Parathyroid adenoma (tissue), 2 donors: ENCODE measurements at regions not wholly inside any gene's neighbourhood (a gene's known extent, or its start where the extent isn't known, plus 50 kb on each side); places are given as distances from the start of the nearest gene placed in this dataset.

Experiments used
- H2AFZ ChIP-seq: fragments of 300-600 bp; sonication (generic); one replicate; pipeline ENCODE4 v1.7.0; 2017; ENCODE audit warnings: antibody characterized with exemption, mild to moderate bottlenecking
- H3K27ac ChIP-seq: fragments of 300-600 bp; sonication (generic); one replicate; pipeline ENCODE4 v1.7.0; 2017
- H3K27me3 ChIP-seq: fragments of 300-600 bp; sonication (generic); one replicate; pipeline ENCODE4 v1.7.0; 2017; ENCODE audit warnings: low read length; ENCODE audit not compliant: control insufficient read depth, insufficient read depth
- H3K36me3 ChIP-seq: fragments of 300-600 bp; sonication (generic); one replicate; pipeline ENCODE4 v1.7.0; 2017; ENCODE audit warnings: low read length; ENCODE audit not compliant: control insufficient read depth, insufficient read depth
- H3K4me1 ChIP-seq: fragments of 300-600 bp; sonication (generic); one replicate; pipeline ENCODE4 v1.7.0; 2017; ENCODE audit warnings: control low read depth
- H3K4me2 ChIP-seq: fragments of 300-600 bp; sonication (generic); one replicate; pipeline ENCODE4 v1.7.0; 2017; ENCODE audit warnings: low read length
- H3K4me3 ChIP-seq: fragments of 300-600 bp; sonication (generic); one replicate; pipeline ENCODE4 v1.7.0; 2017; ENCODE audit warnings: low read depth, low read length
- H3K79me2 ChIP-seq: fragments of 300-600 bp; sonication (generic); one replicate; pipeline ENCODE4 v1.7.0; 2017; ENCODE audit warnings: control low read depth
- H3K9ac ChIP-seq: fragments of 300-600 bp; sonication (generic); one replicate; pipeline ENCODE4 v1.7.0; 2017; ENCODE audit warnings: mild to moderate bottlenecking
- H3K9me3 ChIP-seq: fragments of 300-600 bp; sonication (generic); one replicate; pipeline ENCODE4 v1.7.0; 2017; ENCODE audit warnings: low read length; ENCODE audit not compliant: control insufficient read depth
- TF ChIP-seq, protein P1 (sequence below): fragments of 300-600 bp; sonication (generic); IDR thresholded peaks from one replicate; pipeline ENCODE4 v1.7.0; 2017; ENCODE audit warnings: antibody characterized with exemption, mild to moderate bottlenecking
- donor health status: primary hyperparathyroidism.

GRCh38 chr17:14641117-14641516 lies 340.2 kb downstream of the HS3ST3B1 start:
- H3K27me3 ChIP-seq = peaks cover 2% of the 10 kb centered on the region
- no peak overlapping the region for H3K9ac ChIP-seq
- H3K79me2 ChIP-seq = no peaks in the 10 kb centered on the region
- no peaks in the 10 kb centered on the region for H3K36me3 ChIP-seq
- no peaks in the 10 kb centered on the region for H3K4me1 ChIP-seq
- TF ChIP-seq, protein P1, sequence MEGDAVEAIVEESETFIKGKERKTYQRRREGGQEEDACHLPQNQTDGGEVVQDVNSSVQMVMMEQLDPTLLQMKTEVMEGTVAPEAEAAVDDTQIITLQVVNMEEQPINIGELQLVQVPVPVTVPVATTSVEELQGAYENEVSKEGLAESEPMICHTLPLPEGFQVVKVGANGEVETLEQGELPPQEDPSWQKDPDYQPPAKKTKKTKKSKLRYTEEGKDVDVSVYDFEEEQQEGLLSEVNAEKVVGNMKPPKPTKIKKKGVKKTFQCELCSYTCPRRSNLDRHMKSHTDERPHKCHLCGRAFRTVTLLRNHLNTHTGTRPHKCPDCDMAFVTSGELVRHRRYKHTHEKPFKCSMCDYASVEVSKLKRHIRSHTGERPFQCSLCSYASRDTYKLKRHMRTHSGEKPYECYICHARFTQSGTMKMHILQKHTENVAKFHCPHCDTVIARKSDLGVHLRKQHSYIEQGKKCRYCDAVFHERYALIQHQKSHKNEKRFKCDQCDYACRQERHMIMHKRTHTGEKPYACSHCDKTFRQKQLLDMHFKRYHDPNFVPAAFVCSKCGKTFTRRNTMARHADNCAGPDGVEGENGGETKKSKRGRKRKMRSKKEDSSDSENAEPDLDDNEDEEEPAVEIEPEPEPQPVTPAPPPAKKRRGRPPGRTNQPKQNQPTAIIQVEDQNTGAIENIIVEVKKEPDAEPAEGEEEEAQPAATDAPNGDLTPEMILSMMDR = no peak
- H3K27ac ChIP-seq = no peak overlapping the region
- no peak overlapping the region for H3K4me2 ChIP-seq
- no peak overlapping the region for H3K4me3 ChIP-seq
- H3K9me3 ChIP-seq = no peaks in the 10 kb centered on the region
- H2AFZ ChIP-seq = no peak overlapping the region

DNA sequence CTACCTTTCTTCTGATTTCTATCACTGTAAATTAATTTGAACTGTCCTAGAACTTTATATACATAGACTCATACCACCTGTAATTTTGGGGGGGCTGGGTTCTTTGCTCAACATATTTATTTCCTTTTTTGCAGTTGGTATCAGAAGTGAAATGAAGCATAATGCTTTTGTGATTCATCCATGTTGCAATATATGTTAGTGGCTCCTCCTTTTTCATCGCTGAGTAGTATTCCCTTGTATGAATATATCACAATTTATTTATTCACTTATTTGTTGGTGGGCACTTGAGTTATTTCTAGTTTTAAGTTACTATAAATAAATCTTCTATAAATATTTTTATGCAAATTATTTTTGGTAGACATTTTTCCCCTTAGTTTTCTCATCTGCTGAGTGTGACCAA lies 336.4 kb downstream of the HS3ST3B1 start:
- Histone ChIP-seq H3K9ac (no peak overlapping the region), H3K27ac (no peak overlapping the region), H2AFZ (no peak overlapping the region), H3K4me3 (no peak overlapping the region), H3K79me2 (no peaks in the 10 kb centered on the region), H3K27me3 (peaks cover 2% of the 10 kb centered on the region), H3K4me1 (no peaks in the 10 kb centered on the region), H3K9me3 (no peaks in the 10 kb centered on the region), H3K36me3 (no peaks in the 10 kb centered on the region), H3K4me2 (no peak overlapping the region)
- TF ChIP-seq, protein P1 = no peak

- Histone ChIP-seq H3K79me2 (no peaks in the 10 kb centered on the region), H3K4me1 (no peaks in the 10 kb centered on the region)
- TF ChIP-seq, protein P1 = no peak
Measured at GRCh38 chr17:14630621-14631020, 329.7 kb downstream of the HS3ST3B1 start.

DNA sequence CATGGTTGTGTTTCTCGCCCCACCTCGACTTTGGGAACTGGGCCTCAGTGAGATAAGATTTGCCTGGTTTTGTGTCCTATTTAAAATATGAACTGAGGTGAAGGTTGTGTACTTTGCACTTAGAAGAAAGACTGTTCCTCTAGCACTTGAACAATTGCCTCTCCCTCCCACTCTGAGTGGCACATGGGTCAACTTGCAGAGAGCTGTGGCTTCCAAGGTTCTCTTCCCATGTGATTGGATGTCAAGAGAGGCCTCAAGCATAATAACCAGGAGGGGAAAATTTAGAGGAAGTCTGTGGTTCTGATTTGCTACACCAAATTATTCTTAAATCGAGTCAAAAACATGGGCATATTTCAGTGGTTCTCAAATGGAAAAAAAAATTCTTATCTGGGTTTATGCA lies 329.2 kb downstream of the HS3ST3B1 start:
- no peak overlapping the region for H3K27ac ChIP-seq
- H2AFZ ChIP-seq = no peak overlapping the region
- no peaks in the 10 kb centered on the region for H3K79me2 ChIP-seq
- no peak overlapping the region for H3K4me2 ChIP-seq
- no peaks in the 10 kb centered on the region for H3K4me1 ChIP-seq
- no peak overlapping the region for H3K4me3 ChIP-seq
- TF ChIP-seq, protein P1 = no peak
- no peaks in the 10 kb centered on the region for H3K27me3 ChIP-seq
- no peaks in the 10 kb centered on the region for H3K9me3 ChIP-seq
- H3K36me3 ChIP-seq = no peaks in the 10 kb centered on the region
- H3K9ac ChIP-seq = no peak overlapping the region

More at GRCh38 chr17:14630621-14631020, 329.7 kb downstream of the HS3ST3B1 start:
- H3K36me3 ChIP-seq = no peaks in the 10 kb centered on the region
- no peaks in the 10 kb centered on the region for H3K27me3 ChIP-seq
- no peak overlapping the region for H3K4me3 ChIP-seq
- H2AFZ ChIP-seq = no peak overlapping the region
- H3K27ac ChIP-seq = no peak overlapping the region
- no peak overlapping the region for H3K9ac ChIP-seq
- no peaks in the 10 kb centered on the region for H3K9me3 ChIP-seq
- H3K4me2 ChIP-seq = no peak overlapping the region

DNA sequence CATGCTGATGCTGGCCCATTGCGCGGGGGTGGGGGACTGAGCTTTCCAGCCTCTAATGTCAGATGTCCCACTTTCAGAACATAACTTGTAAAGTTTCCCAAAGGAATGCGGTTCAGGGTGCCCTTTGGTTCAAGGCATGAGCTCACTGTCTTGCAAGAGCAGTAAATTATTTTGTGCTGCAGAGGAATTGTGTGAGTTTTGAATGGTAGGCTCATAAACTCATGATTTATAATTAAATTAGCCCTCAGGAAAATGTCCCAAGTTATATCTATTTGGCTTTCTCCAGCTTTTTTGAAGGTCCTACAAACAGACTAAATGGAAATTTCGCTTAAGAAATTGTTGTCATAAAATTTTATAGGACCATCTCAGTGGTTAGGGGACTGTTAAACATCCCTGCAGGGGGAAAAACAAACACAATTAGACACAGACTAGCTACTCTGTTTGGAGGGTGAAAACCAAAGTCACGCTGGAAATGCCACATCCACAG lies 321.8 kb downstream of the HS3ST3B1 start:
- H3K9ac ChIP-seq = no peak overlapping the region
- TF ChIP-seq, protein P1 = no peak
- no peaks in the 10 kb centered on the region for H3K9me3 ChIP-seq
- no peaks in the 10 kb centered on the region for H3K27me3 ChIP-seq
- H3K36me3 ChIP-seq = no peaks in the 10 kb centered on the region
- no peak overlapping the region for H3K27ac ChIP-seq
- H3K4me3 ChIP-seq = no peak overlapping the region
- no peak overlapping the region for H3K4me2 ChIP-seq
- H3K79me2 ChIP-seq = no peaks in the 10 kb centered on the region
- no peaks in the 10 kb centered on the region for H3K4me1 ChIP-seq
- H2AFZ ChIP-seq = no peak overlapping the region
